ENCODE measurements at regions not wholly inside any gene's neighbourhood (a gene's known extent, or its start where the extent isn't known, plus 50 kb on each side); places are given as distances from the start of the nearest gene placed in this dataset.
A peak's percentile ranks its signal among the peaks of the same experiment; 100 is the strongest.
"Not testable (repeated sequence)": the region's sequence is repeated elsewhere in the genome, so short reads cannot be mapped to it uniquely, and the experiment has no call there.

- DNase-seq, result no peak
Observed at GRCh38 chrX:109880629-109881028, 122.3 kb upstream of the TMEM164 start.

DNA sequence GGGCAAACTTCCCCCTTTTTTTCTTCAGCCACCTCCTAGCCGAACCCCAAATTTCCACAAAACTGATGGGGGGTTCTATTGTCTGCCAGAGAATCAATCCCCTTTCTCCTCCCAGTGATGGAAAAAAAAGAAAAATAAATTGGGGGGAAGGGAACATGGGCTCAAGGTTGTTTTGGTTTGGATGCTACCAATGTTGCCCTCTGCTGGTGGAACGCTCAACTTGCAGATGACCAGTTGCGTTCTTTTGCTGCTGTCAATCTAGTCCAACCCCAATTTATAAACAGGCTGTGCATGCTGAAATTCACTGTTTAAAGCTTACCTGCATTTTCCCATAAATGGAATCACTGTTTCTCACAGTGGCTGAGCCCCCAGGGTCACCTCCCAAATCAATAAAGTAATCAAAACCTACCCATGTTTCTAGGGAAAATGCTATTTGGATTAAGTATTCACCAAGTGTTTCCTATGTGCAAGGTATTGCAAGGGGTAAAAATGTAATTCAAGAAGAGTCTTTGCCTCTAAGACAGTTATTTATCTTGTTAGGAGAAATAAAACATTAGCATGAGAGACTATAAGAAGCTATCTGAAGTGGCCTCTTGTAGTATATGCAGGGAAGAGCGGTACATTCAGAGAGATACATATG lies 116.7 kb upstream of the TMEM164 start:
- DNase-seq, result no peak

- DNase-seq, result no peak
Observed at GRCh38 chrX:109889289-109890006, 113.5 kb upstream of the TMEM164 start.

DNA sequence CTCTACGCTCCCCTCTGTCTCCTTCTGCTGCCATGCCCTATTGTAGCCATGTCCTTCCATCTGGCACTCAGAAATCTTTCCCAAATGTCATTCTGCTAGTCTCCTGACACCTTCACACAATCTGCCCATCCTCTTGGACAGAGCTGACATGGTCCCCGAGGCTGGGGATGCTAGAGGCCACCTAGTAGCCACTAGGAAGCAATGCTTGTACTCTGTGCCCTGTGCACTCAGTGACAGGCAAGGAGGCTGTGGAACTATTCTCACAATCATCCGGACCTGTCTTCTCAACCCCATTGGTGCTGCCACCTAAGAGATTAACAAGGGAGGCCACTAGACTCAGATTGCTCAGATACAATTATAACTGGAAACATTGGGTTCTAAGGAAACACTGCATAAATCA lies 112.6 kb upstream of the TMEM164 start:
- DNase-seq, result no peak

DNA sequence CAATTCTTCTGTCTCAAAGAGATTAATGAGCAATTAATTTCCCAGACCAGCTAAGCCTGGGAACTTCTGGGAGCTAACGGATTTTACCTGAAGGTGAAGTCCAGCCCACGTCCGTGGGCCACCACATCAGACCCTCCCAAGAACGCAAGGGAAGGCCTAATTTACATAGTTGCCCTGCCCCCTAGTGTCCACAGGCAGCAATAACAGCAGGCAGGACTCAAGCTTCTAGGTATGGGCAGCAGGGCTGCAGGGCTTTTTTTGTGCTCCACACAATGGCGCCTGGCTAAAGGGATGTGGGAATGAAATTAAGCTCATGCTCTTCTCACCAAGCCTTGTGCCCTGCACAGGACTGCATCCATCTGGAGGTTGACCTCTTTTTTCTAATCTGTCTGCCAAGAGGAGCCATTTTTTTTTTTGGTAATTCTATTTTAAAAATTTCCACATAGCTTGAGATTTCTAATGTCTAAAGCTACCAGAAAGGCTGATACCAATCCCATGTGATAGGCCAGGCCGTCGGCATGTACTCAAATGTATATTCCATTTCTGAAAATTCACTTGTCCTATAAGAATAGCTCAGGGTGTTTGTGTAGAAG lies 111.9 kb upstream of the TMEM164 start:
- peak; percentile 15 for DNase-seq

GRCh38 chrX:109896024-109896423 lies 106.9 kb upstream of the TMEM164 start:
- not testable (repeated sequence) for DNase-seq

DNA sequence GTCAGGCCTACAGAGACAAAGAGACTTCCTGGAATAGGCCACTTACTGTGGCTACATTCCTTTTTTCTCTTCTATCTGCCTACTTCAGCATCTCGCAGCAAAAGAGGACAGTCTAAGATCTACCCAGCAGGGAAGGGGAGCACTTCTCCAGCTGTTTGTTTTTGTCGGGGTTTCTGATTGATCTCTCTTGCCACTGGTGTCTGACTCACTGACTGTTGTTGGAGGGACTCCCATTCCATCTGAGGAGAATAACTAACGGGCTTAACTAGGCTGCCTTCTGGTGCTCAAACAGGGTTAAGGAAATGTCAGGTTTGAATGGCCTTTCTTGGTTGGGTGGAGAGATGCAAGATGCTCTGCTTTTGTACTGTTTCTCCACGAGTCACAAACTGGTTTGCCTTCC lies 100.2 kb upstream of the TMEM164 start:
- DNase-seq, result no peak

- DNase-seq, result no peak
Observed at GRCh38 chrX:109911046-109911445, 91.9 kb upstream of the TMEM164 start.

GRCh38 chrX:109912993-109913392 lies 89.9 kb upstream of the TMEM164 start:
- not testable (repeated sequence) for DNase-seq

DNA sequence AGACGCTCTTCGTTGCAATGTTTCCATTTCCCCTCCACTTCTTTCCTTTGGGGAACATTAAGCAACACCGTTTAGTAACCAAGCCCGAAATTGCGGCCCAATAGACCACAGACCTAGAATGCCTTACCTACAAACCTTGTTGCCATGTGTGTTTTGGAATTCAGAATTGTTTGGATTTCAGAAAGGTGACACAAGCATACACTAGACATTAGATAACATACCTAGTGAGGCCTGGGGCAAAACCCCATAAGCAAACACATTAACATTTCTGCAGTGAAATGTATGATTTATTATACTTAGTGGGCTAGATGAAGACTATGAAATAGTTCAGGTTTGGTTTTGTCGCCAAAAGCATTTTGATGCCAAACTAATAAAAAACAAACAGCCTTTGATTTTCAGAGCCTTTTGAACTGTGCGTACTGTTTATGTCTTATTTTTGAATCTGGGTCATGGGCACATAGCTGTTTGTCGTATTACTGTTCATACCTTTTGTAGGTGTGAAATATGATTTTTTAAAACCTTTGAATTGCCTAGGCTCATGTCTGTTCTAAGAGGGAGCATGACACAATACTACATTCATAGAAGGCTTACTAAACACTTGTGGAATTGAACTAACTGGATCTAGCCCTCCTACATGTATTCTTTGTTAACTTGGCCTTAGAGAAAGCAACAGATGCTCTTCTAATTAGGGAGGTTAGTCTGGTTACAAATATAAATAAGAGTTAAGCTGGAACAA lies 88.6 kb upstream of the TMEM164 start:
- DNase-seq, result no peak

GRCh38 chrX:109918753-109919152 lies 84.2 kb upstream of the TMEM164 start:
- DNase-seq, result no peak

DNA sequence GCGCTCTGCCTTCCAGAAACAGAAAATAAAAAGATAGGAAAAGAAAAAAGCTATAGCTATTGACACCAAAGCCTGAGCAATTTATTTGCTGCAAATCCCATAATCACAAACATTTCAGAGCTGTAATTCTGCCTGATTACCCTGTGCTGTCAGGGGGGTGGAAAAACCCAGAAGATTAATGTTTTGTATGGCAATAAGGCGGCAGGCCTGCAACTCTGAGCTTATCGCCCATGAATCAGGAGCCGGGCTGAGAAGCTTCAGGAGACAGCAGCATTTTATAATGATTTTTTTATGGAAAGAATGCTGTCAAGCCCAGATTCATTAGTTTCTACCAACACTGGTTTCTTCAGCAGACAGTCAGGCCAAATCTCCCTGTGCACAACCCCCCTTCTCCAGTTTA lies 82.6 kb upstream of the TMEM164 start:
- DNase-seq, result no peak

- no peak for DNase-seq
Observed at GRCh38 chrX:109920868-109921267, 82.0 kb upstream of the TMEM164 start.

- DNase-seq, result no peak
Observed at GRCh38 chrX:109922190-109922589, 80.7 kb upstream of the TMEM164 start.

- DNase-seq, result not testable (repeated sequence)
Observed at GRCh38 chrX:109925003-109925402, 77.9 kb upstream of the TMEM164 start.

DNA sequence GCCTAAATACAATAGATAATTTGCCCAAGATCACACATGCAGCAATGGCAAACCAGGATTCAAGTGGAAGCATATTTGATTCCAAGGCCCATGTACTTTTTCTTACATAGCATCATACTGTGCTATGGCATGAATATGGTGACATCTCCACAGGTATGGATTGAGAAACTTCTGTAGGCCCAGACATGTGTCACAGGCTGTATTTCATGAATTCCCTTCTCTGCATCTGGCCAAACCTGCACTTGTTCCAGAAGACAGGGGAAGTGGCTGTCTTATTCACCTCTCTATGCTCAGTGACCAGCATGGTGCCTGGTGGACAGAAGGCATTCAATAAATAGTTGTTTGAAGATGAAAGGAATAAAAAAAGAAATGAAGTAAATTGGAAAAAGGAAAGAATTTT lies 77.3 kb upstream of the TMEM164 start:
- DNase-seq, result no peak

DNA sequence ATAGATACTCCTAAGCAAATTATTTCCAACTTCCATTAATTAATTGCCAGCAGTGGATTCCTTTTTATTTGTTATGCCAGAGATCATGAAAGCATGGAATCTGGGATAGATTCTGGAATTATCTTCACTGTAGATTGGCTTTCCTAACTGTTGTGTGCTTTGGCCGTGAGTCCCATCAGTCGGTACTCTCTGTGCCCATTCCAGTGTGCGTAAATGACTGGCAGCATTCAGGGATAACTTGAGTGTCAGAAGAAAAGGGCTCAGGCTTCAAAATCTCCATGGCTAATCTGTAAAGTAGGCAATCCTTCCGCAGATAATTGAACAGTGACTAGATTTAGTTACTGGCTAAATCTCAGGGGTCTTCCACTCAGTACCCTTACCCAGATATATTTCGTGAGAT lies 76.8 kb upstream of the TMEM164 start:
- DNase-seq, result no peak

DNA sequence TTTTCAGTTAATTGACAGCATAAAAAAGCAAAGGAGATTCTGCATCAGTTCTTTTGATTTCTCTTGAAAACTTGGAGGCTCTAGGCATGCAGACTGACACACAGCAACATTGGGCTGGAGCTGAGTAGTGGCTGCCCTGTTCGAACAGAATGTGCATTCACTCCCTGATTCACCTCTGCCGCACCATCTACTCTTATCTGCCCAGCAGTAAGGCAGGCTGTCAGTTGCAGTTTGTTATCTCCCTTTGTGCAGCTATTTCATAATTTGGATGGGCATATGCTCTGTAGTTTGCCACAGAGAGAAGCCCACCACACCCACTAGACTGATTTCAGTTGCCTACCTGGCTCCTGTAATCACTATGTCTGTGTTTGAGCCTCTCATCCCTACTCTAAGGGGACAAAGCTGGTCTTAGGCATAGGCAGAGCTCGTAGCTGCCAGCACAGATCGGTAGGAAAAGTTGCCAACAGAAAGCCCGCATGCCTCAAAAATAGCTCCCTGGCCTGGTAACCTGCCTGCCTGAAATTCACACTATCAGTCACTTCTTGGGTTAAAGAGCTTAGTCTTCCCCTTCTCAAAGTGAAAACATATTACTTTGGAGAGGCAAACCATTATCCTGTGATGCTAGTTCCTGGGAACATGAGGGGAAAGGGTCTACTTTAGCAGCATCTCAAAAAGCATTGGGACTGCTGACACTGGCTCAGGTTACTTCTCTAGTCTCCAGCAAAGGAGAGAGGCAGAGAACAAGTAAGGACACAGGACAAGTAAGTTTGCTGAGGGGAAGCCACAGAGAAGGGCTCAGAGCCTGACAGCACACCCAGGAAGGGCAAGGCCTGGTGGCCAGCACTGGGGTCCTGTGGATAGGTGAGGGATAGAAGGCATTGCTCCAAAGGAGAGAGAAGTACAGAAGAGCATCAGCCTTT lies 75.9 kb upstream of the TMEM164 start:
- no peak for DNase-seq

DNA sequence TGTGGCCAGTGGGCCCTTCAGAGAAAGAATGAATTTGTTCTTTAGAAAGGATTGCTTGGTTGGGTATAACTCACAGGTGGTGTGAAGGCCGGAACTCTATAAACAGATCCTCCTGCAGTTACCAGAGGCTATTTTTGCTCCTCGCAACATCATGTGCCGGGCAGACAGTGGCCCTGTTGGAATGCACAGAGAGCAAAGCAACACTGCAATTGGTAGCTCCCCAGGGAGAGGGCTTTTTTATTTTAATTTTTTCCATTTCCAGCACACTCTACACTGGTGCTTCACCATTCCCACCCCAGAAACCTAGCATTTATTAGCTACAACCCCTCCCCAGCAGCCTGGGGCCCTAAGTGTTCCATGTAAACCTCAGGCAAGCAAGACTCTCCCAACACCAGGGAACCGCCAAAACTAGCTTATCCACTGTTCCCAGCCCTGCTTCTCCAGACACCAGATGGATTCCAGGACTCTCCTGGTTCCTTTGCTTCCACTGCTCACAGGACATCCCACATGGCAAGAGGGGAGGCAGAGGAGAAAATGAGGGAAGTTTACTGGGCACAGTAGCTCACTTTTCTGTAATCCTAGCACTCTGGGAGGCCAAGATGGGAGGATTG lies 75.1 kb upstream of the TMEM164 start:
- DNase-seq, result no peak

DNA sequence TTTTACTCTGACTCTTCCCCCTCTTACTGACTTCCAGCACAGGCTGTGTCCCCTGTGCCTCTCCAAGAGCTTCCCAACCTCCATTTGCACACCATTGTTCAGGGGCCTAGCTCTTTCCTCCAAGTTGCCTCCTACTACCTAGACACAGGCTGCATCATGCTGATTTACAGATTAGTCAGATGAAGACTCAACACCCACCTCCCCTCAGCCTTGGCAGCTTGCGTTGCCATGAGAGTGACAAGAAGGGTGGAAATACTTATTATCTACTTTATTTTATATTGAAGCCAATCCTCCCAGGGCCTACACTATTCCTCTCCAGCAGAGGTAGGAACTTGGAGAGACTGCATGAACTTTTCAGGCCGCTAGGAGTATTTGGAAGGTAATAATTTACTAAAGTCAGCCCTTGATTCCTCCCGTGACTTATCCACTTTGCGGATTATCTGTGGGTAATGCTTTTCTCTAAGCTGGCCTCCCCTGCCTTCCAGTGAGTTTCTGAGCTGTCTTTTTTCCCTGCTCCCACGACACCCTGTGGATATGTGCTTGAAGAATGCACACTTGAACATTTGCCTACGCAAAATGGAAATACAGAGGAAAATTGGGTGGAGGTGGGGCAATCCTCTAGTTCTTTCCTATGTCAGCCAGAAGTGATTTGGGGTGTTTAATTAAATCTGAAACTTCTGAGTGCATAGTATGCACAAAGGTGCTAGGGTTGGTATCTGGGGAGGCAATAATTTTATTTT lies 74.1 kb upstream of the TMEM164 start:
- no peak for DNase-seq

GRCh38 chrX:109931677-109932076 lies 71.2 kb upstream of the TMEM164 start:
- DNase-seq, result no peak
